ENCODE measurements at regions not wholly inside any gene's neighbourhood (a gene's known extent, or its start where the extent isn't known, plus 50 kb on each side); places are given as distances from the start of the nearest gene placed in this dataset.
"Not testable (repeated sequence)": the region's sequence is repeated elsewhere in the genome, so short reads cannot be mapped to it uniquely, and the experiment has no call there.

GRCh38 chr5:4023091-4023752 is 427.6 kb downstream of the IRX1 start:
- 89% methylated on average over 23 of the region's 23 CpGs for WGBS
- no peak overlapping the region for H3K4me3 ChIP-seq

GRCh38 chr5:4023753-4024335 is 428.2 kb downstream of the IRX1 start:
- Histone ChIP-seq H3K9me3 (no peaks in the 10 kb centered on the region), H3K27me3 (replicated peaks; ENCODE audit: insufficient read depth) (no peaks in the 10 kb centered on the region), H3K27ac (no peak overlapping the region), H3K4me3 (no peak overlapping the region), H3K36me3 (no peaks in the 10 kb centered on the region), H3K4me1 (replicated peaks) (no peaks in the 10 kb centered on the region)
- intact Hi-C loops (cut with DNase I), result loop anchor here (10.0 kb wide), 1 partner anchor 181 kb away; no protein-coding TSS in a partner anchor
- no peak for TF ChIP-seq POLR2A (IDR thresholded peaks at IDR 0.05)
- no peak for TF ChIP-seq CTCF (IDR thresholded peaks at IDR 0.05)
- TF ChIP-seq POLR2AphosphoS5 (IDR thresholded peaks at IDR 0.05), result no peak
- DNase-seq (ENCODE audit: low spot score), result no peak

More at GRCh38 chr5:4023091-4023752, 427.6 kb downstream of the IRX1 start:
- intact Hi-C loops (cut with DNase I), result loop anchor here (10.0 kb wide), 1 partner anchor 182 kb away; no protein-coding TSS in a partner anchor
- Histone ChIP-seq H3K27me3 (replicated peaks; ENCODE audit: insufficient read depth) (no peaks in the 10 kb centered on the region), H3K4me1 (replicated peaks) (no peaks in the 10 kb centered on the region), H3K27ac (no peak overlapping the region), H3K36me3 (no peaks in the 10 kb centered on the region), H3K9me3 (no peaks in the 10 kb centered on the region)
- DNase-seq (ENCODE audit: low spot score), result no peak
- TF ChIP-seq CTCF (IDR thresholded peaks at IDR 0.05), result no peak
- no peak for TF ChIP-seq POLR2AphosphoS5 (IDR thresholded peaks at IDR 0.05)
- TF ChIP-seq POLR2A (IDR thresholded peaks at IDR 0.05), result no peak

- intact Hi-C loops (cut with DNase I), result loop anchor here (10.0 kb wide), 1 partner anchor 178 kb away; no protein-coding TSS in a partner anchor
- Histone ChIP-seq H3K9me3 (no peaks in the 10 kb centered on the region), H3K4me1 (replicated peaks) (no peaks in the 10 kb centered on the region), H3K4me3 (no peak overlapping the region), H3K27ac (no peak overlapping the region), H3K27me3 (replicated peaks; ENCODE audit: insufficient read depth) (no peaks in the 10 kb centered on the region), H3K36me3 (no peaks in the 10 kb centered on the region)
- DNase-seq (ENCODE audit: low spot score), result no peak
- TF ChIP-seq POLR2A (IDR thresholded peaks at IDR 0.05), result no peak
- TF ChIP-seq CTCF (IDR thresholded peaks at IDR 0.05), result no peak
- TF ChIP-seq POLR2AphosphoS5 (IDR thresholded peaks at IDR 0.05), result no peak
- 67% methylated on average over 17 of the region's 17 CpGs for WGBS
Observed at GRCh38 chr5:4027088-4027734, 431.6 kb downstream of the IRX1 start.

GRCh38 chr5:4028384-4028783 is 432.8 kb downstream of the IRX1 start:
- 53% methylated on average over 2 of the region's 2 CpGs for WGBS
- H3K36me3 ChIP-seq, result no peaks in the 10 kb centered on the region
- no peaks in the 10 kb centered on the region for H3K4me1 ChIP-seq (replicated peaks)
- H3K9me3 ChIP-seq, result no peaks in the 10 kb centered on the region
- TF ChIP-seq POLR2AphosphoS5 (IDR thresholded peaks at IDR 0.05) (no peak), CTCF (IDR thresholded peaks at IDR 0.05) (no peak), POLR2A (IDR thresholded peaks at IDR 0.05) (no peak)
- H3K27me3 ChIP-seq (replicated peaks; ENCODE audit: insufficient read depth), result no peaks in the 10 kb centered on the region
- DNase-seq (ENCODE audit: low spot score), result no peak
- no peak overlapping the region for H3K4me3 ChIP-seq
- intact Hi-C loops (cut with DNase I), result loop anchor here (10.0 kb wide), 1 partner anchor 176 kb away; no protein-coding TSS in a partner anchor
- H3K27ac ChIP-seq, result no peak overlapping the region

- intact Hi-C loops (cut with DNase I); H3K9me3 ChIP-seq; H3K27me3 ChIP-seq (replicated peaks; ENCODE audit: insufficient read depth); H3K4me1 ChIP-seq (replicated peaks); H3K36me3 ChIP-seq; DNase-seq (ENCODE audit: low spot score); H3K27ac ChIP-seq; H3K4me3 ChIP-seq: not testable (repeated sequence)
- WGBS, result 88% methylated on average over 1 of the region's 1 CpG
Observed at GRCh38 chr5:4033546-4033945, 437.9 kb downstream of the IRX1 start.

All from prostate gland (tissue), 2 donors.